MM.1S (cell line): ENCODE measurements at regions not wholly inside any gene's neighbourhood (a gene's known extent, or its start where the extent isn't known, plus 50 kb on each side); places are given as distances from the start of the nearest gene placed in this dataset.

Experiments used
- DNase-seq: peaks from one replicate; pipeline ENCODE4 v3.0.0-alpha.2; 2015
- H2AFZ ChIP-seq: fragments of 300-600 bp; sonication (generic); 2 replicates; pipeline ENCODE4 v1.6.0; 2016; ENCODE audit warnings: antibody characterized with exemption, low read length
- H3F3A ChIP-seq: fragments of 300-600 bp; sonication (generic); 2 replicates; pipeline ENCODE4 v1.6.1; 2016; ENCODE audit warnings: mild to moderate bottlenecking, antibody characterized with exemption, low read length, moderate library complexity, mixed read lengths; ENCODE audit not compliant: insufficient read depth
- H3K27ac ChIP-seq: fragments of 300-600 bp; sonication (generic); 2 replicates; pipeline ENCODE4 v1.5.1; 2016; ENCODE audit warnings: mild to moderate bottlenecking, low read length
- H3K27me3 ChIP-seq: fragments of 300-600 bp; sonication (generic); replicated peaks from 2 replicates; pipeline ENCODE4 v1.6.0; 2016; ENCODE audit warnings: low read length; ENCODE audit not compliant: insufficient read depth
- H3K36me3 ChIP-seq: fragments of 300-600 bp; sonication (generic); replicated peaks from 2 replicates; pipeline ENCODE4 v1.6.1; 2016; ENCODE audit warnings: mild to moderate bottlenecking, low read length, mixed read lengths; ENCODE audit not compliant: insufficient read depth
- H3K4me1 ChIP-seq: fragments of 300-600 bp; sonication (generic); 2 replicates; pipeline ENCODE4 v1.6.1; 2016; ENCODE audit warnings: low read length, mixed read lengths
- H3K4me2 ChIP-seq: fragments of 300-600 bp; sonication (generic); 2 replicates; pipeline ENCODE4 v1.6.0; 2016; ENCODE audit warnings: low read depth, low read length
- H3K4me3 ChIP-seq: fragments of 300-600 bp; sonication (generic); 2 replicates; pipeline ENCODE4 v1.5.1; 2016; ENCODE audit warnings: low read length, mixed read lengths
- H3K79me2 ChIP-seq: fragments of 300-600 bp; sonication (generic); 2 replicates; pipeline ENCODE4 v1.6.1; 2016; ENCODE audit warnings: mixed run types, low read length, mixed read lengths
- H3K9ac ChIP-seq: fragments of 300-600 bp; sonication (generic); 2 replicates; pipeline ENCODE4 v1.6.1; 2016; ENCODE audit warnings: low read length, mixed read lengths
- H3K9me2 ChIP-seq: fragments of 300-600 bp; sonication (generic); replicated peaks from 2 replicates; pipeline ENCODE4 v1.6.1; 2016; ENCODE audit warnings: mild to moderate bottlenecking, low read length, mixed read lengths; ENCODE audit not compliant: insufficient read depth
- H3K9me3 ChIP-seq: fragments of 300-600 bp; sonication (generic); replicated peaks from 2 replicates; pipeline ENCODE4 v1.6.1; 2016; ENCODE audit warnings: mild to moderate bottlenecking, low read length, mixed read lengths; ENCODE audit not compliant: insufficient read depth
- H4K20me1 ChIP-seq: fragments of 300-600 bp; sonication (generic); 2 replicates; pipeline ENCODE4 v1.6.1; 2016; ENCODE audit warnings: mild to moderate bottlenecking, low read length, moderate library complexity, mixed read lengths; ENCODE audit not compliant: insufficient read depth
- EZH2 ChIP-seq: fragments of 300-600 bp; sonication (generic); optimal IDR thresholded peaks from 2 replicates; pipeline ENCODE3; 2017; ENCODE audit warnings: low read depth, mild to moderate bottlenecking, antibody characterized with exemption, low read length, mixed read lengths
- EZH2phosphoT487 ChIP-seq: fragments of 300-600 bp; sonication (generic); IDR thresholded peaks from 2 replicates; pipeline ENCODE4 v1.6.1; 2018; ENCODE audit warnings: antibody characterized with exemption, low read length
- TF ChIP-seq, protein P1 (sequence below): fragments of 300-600 bp; sonication (generic); IDR thresholded peaks from 2 replicates; pipeline ENCODE4 v1.5.1; 2016; ENCODE audit warnings: antibody characterized with exemption, low read length, mixed read lengths

- Histone ChIP-seq H3K4me3 (no peak overlapping the region), H3K9me3 (no peaks in the 10 kb centered on the region), H3K36me3 (no peaks in the 10 kb centered on the region), H2AFZ (no peak overlapping the region), H3K79me2 (no peaks in the 10 kb centered on the region), H3K27me3 (no peaks in the 10 kb centered on the region), H3F3A (no peaks in the 10 kb centered on the region), H3K9ac (no peak overlapping the region), H3K27ac (no peak overlapping the region), H4K20me1 (no peaks in the 10 kb centered on the region), H3K4me1 (no peaks in the 10 kb centered on the region), H3K4me2 (no peak overlapping the region), H3K9me2 (no peaks in the 10 kb centered on the region)
- no peak for DNase-seq
- TF ChIP-seq, protein P1, sequence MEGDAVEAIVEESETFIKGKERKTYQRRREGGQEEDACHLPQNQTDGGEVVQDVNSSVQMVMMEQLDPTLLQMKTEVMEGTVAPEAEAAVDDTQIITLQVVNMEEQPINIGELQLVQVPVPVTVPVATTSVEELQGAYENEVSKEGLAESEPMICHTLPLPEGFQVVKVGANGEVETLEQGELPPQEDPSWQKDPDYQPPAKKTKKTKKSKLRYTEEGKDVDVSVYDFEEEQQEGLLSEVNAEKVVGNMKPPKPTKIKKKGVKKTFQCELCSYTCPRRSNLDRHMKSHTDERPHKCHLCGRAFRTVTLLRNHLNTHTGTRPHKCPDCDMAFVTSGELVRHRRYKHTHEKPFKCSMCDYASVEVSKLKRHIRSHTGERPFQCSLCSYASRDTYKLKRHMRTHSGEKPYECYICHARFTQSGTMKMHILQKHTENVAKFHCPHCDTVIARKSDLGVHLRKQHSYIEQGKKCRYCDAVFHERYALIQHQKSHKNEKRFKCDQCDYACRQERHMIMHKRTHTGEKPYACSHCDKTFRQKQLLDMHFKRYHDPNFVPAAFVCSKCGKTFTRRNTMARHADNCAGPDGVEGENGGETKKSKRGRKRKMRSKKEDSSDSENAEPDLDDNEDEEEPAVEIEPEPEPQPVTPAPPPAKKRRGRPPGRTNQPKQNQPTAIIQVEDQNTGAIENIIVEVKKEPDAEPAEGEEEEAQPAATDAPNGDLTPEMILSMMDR = no peak
- TF ChIP-seq EZH2phosphoT487 (no peak), EZH2 (no peak)
Measured at GRCh38 chr11:97979741-97980140, 1041.0 kb upstream of the CNTN5 start.

DNA sequence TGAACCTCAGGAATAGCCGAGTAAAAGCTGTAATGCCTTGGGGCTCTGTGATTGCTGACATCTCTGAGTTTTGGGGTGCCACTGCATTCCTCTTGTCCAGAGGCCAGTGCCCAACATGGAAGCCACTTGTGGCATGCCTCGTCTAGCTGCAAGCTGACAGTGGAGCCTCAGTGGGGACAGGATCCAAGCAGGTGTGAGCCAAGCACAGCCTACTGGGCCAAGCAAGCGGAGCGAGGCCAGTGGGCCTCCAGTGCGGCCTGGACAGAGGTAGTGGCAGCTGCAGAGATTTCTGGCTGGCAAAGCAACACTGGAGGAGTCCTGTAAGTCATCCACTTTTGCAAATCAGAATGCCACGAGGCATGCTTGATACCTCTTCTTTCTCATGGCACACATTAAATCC, 1038.2 kb upstream of the CNTN5 start:
- no peaks in the 10 kb centered on the region for H3F3A ChIP-seq
- no peak overlapping the region for H3K4me2 ChIP-seq
- H3K9me3 ChIP-seq = no peaks in the 10 kb centered on the region
- H3K4me3 ChIP-seq = no peak overlapping the region
- no peak for DNase-seq
- TF ChIP-seq, protein P1 = no peak
- TF ChIP-seq EZH2phosphoT487 (no peak), EZH2 (no peak)
- H3K27me3 ChIP-seq = no peaks in the 10 kb centered on the region
- no peaks in the 10 kb centered on the region for H4K20me1 ChIP-seq
- H3K9ac ChIP-seq = no peak overlapping the region
- H2AFZ ChIP-seq = no peak overlapping the region
- H3K4me1 ChIP-seq = no peaks in the 10 kb centered on the region
- H3K27ac ChIP-seq = no peak overlapping the region
- H3K9me2 ChIP-seq = no peaks in the 10 kb centered on the region
- no peaks in the 10 kb centered on the region for H3K79me2 ChIP-seq
- H3K36me3 ChIP-seq = no peaks in the 10 kb centered on the region

- no peak overlapping the region for H3K27ac ChIP-seq
- TF ChIP-seq EZH2 = no peak
- TF ChIP-seq EZH2phosphoT487 = no peak
- TF ChIP-seq, protein P1 = no peak
- H3F3A ChIP-seq = no peaks in the 10 kb centered on the region
- DNase-seq = no peak
- H3K4me1 ChIP-seq = no peaks in the 10 kb centered on the region
- H3K9ac ChIP-seq = no peak overlapping the region
- H3K9me3 ChIP-seq = no peaks in the 10 kb centered on the region
- no peaks in the 10 kb centered on the region for H3K9me2 ChIP-seq
- H2AFZ ChIP-seq = no peak overlapping the region
- H4K20me1 ChIP-seq = no peaks in the 10 kb centered on the region
- H3K36me3 ChIP-seq = no peaks in the 10 kb centered on the region
- no peak overlapping the region for H3K4me3 ChIP-seq
- H3K4me2 ChIP-seq = no peak overlapping the region
- no peaks in the 10 kb centered on the region for H3K27me3 ChIP-seq
- no peaks in the 10 kb centered on the region for H3K79me2 ChIP-seq
Measured at GRCh38 chr11:97989121-97989520, 1031.6 kb upstream of the CNTN5 start.
